GM12874 (cell line): ENCODE measurements at regions not wholly inside any gene's neighbourhood (a gene's known extent, or its start where the extent isn't known, plus 50 kb on each side); places are given as distances from the start of the nearest gene placed in this dataset.
A peak's percentile ranks its signal among the peaks of the same experiment; 100 is the strongest.

Experiments
- CTCF ChIP-seq: IDR thresholded peaks from 2 replicates; pipeline ENCODE4 v1.5.1; 2011; ENCODE audit warnings: low read depth, mild to moderate bottlenecking, control low read depth, low read length, moderate library complexity; ENCODE audit not compliant: insufficient read depth

- TF ChIP-seq CTCF = no peak
These were observed 137.2 kb downstream of the LRIG2 start for GRCh38 chr1:113210248-113210647.

- no peak for TF ChIP-seq CTCF
These were observed 138.5 kb downstream of the LRIG2 start for GRCh38 chr1:113211467-113211866.

DNA sequence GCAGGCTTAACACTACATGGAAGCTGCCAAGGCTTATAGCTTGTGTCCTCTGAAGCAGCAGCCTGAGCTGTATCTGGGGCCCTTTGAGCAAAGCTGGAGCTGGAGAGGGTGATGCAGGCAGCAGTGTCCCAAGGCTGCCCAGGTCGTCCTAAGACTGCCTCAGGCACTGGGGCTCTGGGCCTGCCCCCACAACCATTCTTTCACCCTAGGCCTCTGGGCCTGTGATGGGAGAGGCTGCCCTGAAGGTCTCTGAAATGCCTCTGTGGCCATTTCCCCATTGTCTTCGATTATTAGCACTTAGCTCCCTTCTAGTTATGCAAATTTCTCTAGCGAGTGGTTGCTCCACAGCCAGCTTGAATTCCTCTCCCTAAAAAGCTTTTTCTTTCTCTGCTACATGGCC is 142.0 kb downstream of the LRIG2 start:
- no peak for TF ChIP-seq CTCF

GRCh38 chr1:113216664-113217063 is 143.7 kb downstream of the LRIG2 start:
- TF ChIP-seq CTCF = no peak

GRCh38 chr1:113217447-113218208 is 144.6 kb downstream of the LRIG2 start:
- no peak for TF ChIP-seq CTCF

DNA sequence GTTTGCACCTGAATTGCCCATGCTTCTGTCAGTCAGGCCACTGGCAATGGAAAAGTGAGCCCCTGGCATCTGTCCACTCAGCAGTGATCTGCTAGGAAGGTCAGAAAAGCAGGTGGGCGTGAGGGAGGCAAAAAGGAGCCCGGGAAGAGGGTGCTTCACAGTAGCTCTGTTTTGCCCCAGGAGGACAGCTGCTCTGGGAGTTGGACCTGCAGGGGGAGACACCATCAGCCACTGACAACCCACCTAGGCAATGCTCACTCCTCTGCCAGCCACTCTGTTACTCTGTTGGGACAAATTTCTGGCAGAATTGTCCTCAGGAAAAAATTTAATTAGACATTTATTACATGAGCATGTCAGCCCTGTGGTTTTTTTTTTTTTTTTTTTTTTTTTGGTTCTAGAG is 146.4 kb downstream of the LRIG2 start:
- 0 out of 2 replicates have a peak, but pooled peaks have one; percentile 23 for TF ChIP-seq CTCF

GRCh38 chr1:113219828-113220227 is 146.8 kb downstream of the LRIG2 start:
- no peak for TF ChIP-seq CTCF

GRCh38 chr1:113223040-113223439 is 150.0 kb downstream of the LRIG2 start:
- no peak for TF ChIP-seq CTCF
